Ovary (tissue), 7 donors: ENCODE measurements at regions not wholly inside any gene's neighbourhood (a gene's known extent, or its start where the extent isn't known, plus 50 kb on each side); places are given as distances from the start of the nearest gene placed in this dataset.
A peak's percentile ranks its signal among the peaks of the same experiment; 100 is the strongest.

Source experiments
- DNase-seq, 5 donors: peaks; one replicate each; pipeline ENCODE4 v3.0.0-alpha.2; 2019 to 2020
- H3K27ac ChIP-seq, 2 donors: fragments of 200-600 bp; one replicate each; pipeline versions ENCODE4 v1.5.1 to v1.8.0; 2019 to 2022
- H3K27me3 ChIP-seq: fragments of 200-600 bp; one replicate; pipeline ENCODE4 v1.8.0; 2022
- H3K36me3 ChIP-seq: fragments of 200-600 bp; sonication (generic); one replicate; pipeline ENCODE4 v1.5.1; 2019
- H3K4me1 ChIP-seq: one replicate; pipeline ENCODE4 v1.8.1; 2013; ENCODE audit warnings: mild to moderate bottlenecking, moderate library complexity; ENCODE audit not compliant: insufficient read depth
- H3K4me3 ChIP-seq: fragments of 200-600 bp; sonication (generic); one replicate; pipeline ENCODE4 v1.5.1; 2017
- H3K9me3 ChIP-seq, 2 donors: fragments of 200-600 bp in 1 of 2; sonication (generic) in 1 of 2; one replicate each; pipeline versions ENCODE4 v1.5.1 to v1.8.1; 2013 to 2019; ENCODE audit warnings: mild to moderate bottlenecking in 1 of 2, moderate library complexity in 1 of 2
- CTCF ChIP-seq, 3 donors: fragments of 450-650 bp in 2 of 3; fragments of 200-600 bp in 1 of 3; IDR thresholded peaks; one replicate each; pipeline versions ENCODE4 v1.5.1 to v1.8.0; 2016 to 2022; ENCODE audit warnings: antibody characterized with exemption in 3 of 3, mild to moderate bottlenecking in 1 of 3
- EP300 ChIP-seq: sonication (generic); formaldehyde crosslinking; IDR thresholded peaks from one replicate; pipeline ENCODE4 v1.6.1; 2017; ENCODE audit warnings: antibody characterized with exemption
- POLR2A ChIP-seq: fragments of 450-650 bp; IDR thresholded peaks from one replicate; pipeline ENCODE4 v1.6.1; 2017; ENCODE audit warnings: antibody characterized with exemption, mild to moderate bottlenecking, moderate library complexity
- WGBS, 3 donors: extraction: QIAGEN DNeasy Blood & Tissue Kit in 1 of 3; methylation state at CpG; one replicate each; pipeline versions ENCODE4 v1.1.5 to v1.1.7; 2013 to 2017; 5-methylcytosine and 5-hydroxymethylcytosine counted together
- intact Hi-C, 4 donors: fragments of 100-400 bp; cut with DNase I; formaldehyde crosslinking; loops; one replicate each; pipeline versions ENCODE4 v1.11.0 to v1.15.1; 2022 to 2023
- donor health status: DM: no; HTN: no; CAD: no; lungs with moderate emphysema.
- donor health status: DM: no; HTN: no; CAD: no.
- donor health status: Bipolar disorder and iron deficiency.
- donor health status: DM: no; HTN: no; CAD: no.
- donor health status: DM: yes; HTN: yes; CAD: no.

- Histone ChIP-seq H3K36me3 (no peaks in the 10 kb centered on the region), H3K27ac (no peak overlapping the region)
- no peak for TF ChIP-seq POLR2A
- no peak for TF ChIP-seq EP300
- no peak for TF ChIP-seq CTCF (IDR thresholded peaks at IDR 0.05)
These were observed 54.0 kb upstream of the DOCK9 start for GRCh38 chr13:99031832-99032231.

GRCh38 chr13:99033814-99034213, 56.0 kb upstream of the DOCK9 start:
- TF ChIP-seq EP300, result no peak
- TF ChIP-seq POLR2A, result no peak
- peak; percentile 19 to 62 (median 46) for TF ChIP-seq CTCF (IDR thresholded peaks at IDR 0.05)
- Histone ChIP-seq H3K36me3 (no peaks in the 10 kb centered on the region), H3K27me3 (no peaks in the 10 kb centered on the region), H3K9me3 (no peaks in the 10 kb centered on the region), H3K4me1 (no peaks in the 10 kb centered on the region), H3K27ac (no peak overlapping the region), H3K4me3 (no peak overlapping the region)
- no peak for DNase-seq
- intact Hi-C loops, result loop anchor here in 1 of 4 donors (5.0 to 10.0 kb wide), 2 partner anchors 139 to 192 kb away; no protein-coding TSS in a partner anchor

More at GRCh38 chr13:99031832-99032231, 54.0 kb upstream of the DOCK9 start:
- DNase-seq, result no peak
- Histone ChIP-seq H3K4me3 (no peak overlapping the region), H3K27me3 (no peaks in the 10 kb centered on the region), H3K9me3 (no peaks in the 10 kb centered on the region), H3K4me1 (no peaks in the 10 kb centered on the region)
- intact Hi-C loops, result loop anchor here in 1 of 4 donors (5.0 to 10.0 kb wide), 2 partner anchors 137 to 190 kb away; no protein-coding TSS in a partner anchor
- 89 to 100% (median 99%) methylated on average over 2 of the region's 2 CpGs for WGBS, 3 donors

- no peaks in the 10 kb centered on the region for H3K27me3 ChIP-seq
- H3K27ac ChIP-seq, result no peak overlapping the region
- intact Hi-C loops, result loop anchor here in 1 of 4 donors (5.0 to 10.0 kb wide), 2 partner anchors 140 to 192 kb away; no protein-coding TSS in a partner anchor
- DNase-seq, result no peak
- H3K4me1 ChIP-seq, result no peaks in the 10 kb centered on the region
- no peak overlapping the region for H3K4me3 ChIP-seq
- TF ChIP-seq POLR2A (no peak), CTCF (IDR thresholded peaks at IDR 0.05) (no peak), EP300 (no peak)
- 86 to 92% (median 90%) methylated on average over 5 of the region's 5 CpGs for WGBS, 3 donors
- no peaks in the 10 kb centered on the region for H3K9me3 ChIP-seq
- H3K36me3 ChIP-seq, result no peaks in the 10 kb centered on the region
These were observed 56.6 kb upstream of the DOCK9 start for GRCh38 chr13:99034333-99035085.

GRCh38 chr13:99035715-99036114, 57.9 kb upstream of the DOCK9 start:
- no peaks in the 10 kb centered on the region for H3K36me3 ChIP-seq
- intact Hi-C loops, result loop anchor here in 1 of 4 donors (10.0 kb wide), 1 partner anchor 141 kb away; no protein-coding TSS in a partner anchor
- no peaks in the 10 kb centered on the region for H3K9me3 ChIP-seq
- no peaks in the 10 kb centered on the region for H3K27me3 ChIP-seq
- H3K4me3 ChIP-seq, result no peak overlapping the region
- TF ChIP-seq POLR2A (no peak), CTCF (IDR thresholded peaks at IDR 0.05) (no peak), EP300 (no peak)
- H3K27ac ChIP-seq, result no peak overlapping the region
- no peaks in the 10 kb centered on the region for H3K4me1 ChIP-seq
- 96 to 98% (median 96%) methylated on average over 5 of the region's 5 CpGs for WGBS, 3 donors
- no peak for DNase-seq
